Inferior parietal cortex (tissue), 1 donor: ENCODE measurements at regions not wholly inside any gene's neighbourhood (a gene's known extent, or its start where the extent isn't known, plus 50 kb on each side); places are given as distances from the start of the nearest gene placed in this dataset.
"Not testable (repeated sequence)": the region's sequence is repeated elsewhere in the genome, so short reads cannot be mapped to it uniquely, and the experiment has no call there.

Experiments
- DNase-seq: peaks from one replicate; pipeline ENCODE4 v3.0.0-alpha.2; 2016; ENCODE audit errors: extremely low spot score

DNA sequence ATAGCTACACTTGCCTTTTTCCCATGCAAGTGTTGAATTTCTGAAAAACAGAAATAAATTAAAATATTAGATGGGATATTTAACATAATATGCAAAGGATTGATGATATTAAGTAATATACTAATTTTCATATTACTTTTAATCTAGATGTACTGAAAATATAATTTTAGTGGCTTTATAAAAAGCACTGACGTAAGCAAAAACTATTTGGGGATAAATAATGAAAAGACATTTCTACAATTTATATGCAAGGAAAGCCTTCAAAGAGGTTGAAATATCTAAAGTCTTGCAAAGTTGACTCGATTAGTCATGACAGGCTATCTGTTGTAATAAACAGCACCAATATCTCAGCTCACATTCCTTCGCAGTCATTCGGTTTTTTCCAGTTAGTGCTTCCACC lies 94.9 kb upstream of the ABCB5 start:
- DNase-seq: no peak

DNA sequence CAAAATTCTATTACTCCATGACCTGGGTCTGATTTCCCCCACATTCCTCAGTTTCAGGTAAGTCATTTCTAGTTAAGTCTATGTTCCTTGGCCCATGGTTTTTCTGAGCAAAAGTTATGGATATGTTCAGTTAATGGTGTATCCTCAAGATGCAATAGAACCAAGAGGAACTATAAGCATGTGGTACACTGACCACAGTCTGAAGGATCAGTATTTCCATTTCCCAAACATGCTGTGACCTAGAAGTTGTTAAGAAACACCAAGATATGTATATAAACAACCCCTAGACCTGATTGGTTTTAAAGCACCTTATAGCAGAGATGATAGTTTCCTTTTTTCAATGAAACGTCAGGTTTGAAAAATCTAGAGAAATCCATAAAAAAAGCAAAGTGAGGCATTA lies 94.2 kb upstream of the ABCB5 start:
- no peak for DNase-seq

GRCh38 chr7:20529260-20529659 lies 86.2 kb upstream of the ABCB5 start:
- no peak for DNase-seq

- DNase-seq: no peak
Measured at GRCh38 chr7:20532890-20533289, 82.6 kb upstream of the ABCB5 start.

DNA sequence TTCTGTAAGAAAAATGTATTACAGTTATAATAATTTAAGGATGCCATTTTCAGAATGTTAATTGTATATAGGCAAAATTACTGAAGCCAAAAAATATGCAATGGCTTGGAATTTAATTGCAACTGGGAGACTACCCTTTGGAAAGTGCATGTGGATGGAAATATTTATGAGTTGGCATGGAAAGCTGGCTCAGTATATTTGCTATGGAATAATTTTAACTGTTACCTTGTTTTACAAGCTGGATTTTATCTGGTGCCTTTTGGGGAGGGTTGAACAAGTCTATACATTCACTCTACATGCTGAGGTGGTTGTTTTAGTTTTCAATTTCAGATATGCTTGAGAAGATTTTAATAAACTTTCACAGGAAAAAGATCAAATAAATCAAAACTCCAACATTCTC lies 80.9 kb upstream of the ABCB5 start:
- DNase-seq: no peak

DNA sequence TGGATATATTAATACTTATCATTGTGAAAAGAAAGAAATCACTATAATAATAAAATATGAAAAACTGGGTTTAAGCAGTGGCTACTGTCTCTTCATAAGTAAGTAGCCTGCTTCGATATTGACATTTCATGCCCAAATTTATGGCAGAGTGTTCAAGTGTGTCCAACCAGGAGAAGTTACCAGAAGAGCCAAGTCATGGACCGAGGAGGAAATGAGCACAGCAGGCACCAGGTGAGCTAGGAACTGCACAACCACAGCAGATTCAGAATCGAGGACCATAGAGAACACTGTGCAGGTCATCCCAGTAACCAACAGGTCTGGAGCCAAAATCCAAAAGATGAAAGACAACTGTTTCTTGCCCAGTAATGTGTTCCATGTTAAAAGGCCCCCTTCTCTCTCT lies 79.9 kb upstream of the ABCB5 start:
- DNase-seq: no peak

GRCh38 chr7:20539201-20539600 lies 76.3 kb upstream of the ABCB5 start:
- no peak for DNase-seq

DNA sequence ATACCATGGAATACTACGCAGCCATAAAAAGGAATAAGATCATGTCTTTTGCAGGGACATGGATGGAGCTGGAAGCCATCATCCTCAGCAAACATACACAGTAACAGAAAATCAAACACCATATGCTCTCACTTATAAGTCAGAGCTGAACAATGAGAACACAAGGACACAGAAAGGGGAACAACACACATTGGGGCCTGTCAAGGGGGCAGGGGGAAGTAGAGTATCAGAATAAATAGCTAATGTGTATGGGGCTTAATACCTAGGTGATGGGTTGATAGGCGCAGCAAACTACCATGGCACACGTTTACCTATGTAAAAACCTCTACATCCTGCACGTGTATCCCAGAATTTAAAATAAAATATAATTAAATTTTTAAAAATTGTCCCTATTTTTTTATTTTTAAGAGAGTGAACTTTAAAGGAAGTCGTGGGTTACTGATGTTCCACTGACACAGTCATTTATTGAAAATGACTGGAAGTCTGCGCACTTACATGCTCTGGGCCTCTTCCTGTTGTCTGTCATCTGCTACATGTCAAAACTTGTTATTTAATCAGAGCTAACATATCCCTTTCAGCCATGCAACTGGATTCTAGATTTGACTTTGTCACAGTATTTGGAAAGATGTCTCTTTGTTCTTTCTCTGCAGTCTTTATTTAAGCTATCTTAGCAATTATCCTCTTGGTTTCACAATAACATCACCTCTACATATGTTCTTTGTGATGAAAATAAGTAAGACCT lies 73.7 kb upstream of the ABCB5 start:
- no peak for DNase-seq

- peak; percentile 9 for DNase-seq
Measured at GRCh38 chr7:20542594-20542993, 72.9 kb upstream of the ABCB5 start.

GRCh38 chr7:20543500-20543899 lies 72.0 kb upstream of the ABCB5 start:
- no peak for DNase-seq

GRCh38 chr7:20545016-20545415 lies 70.5 kb upstream of the ABCB5 start:
- no peak for DNase-seq

DNA sequence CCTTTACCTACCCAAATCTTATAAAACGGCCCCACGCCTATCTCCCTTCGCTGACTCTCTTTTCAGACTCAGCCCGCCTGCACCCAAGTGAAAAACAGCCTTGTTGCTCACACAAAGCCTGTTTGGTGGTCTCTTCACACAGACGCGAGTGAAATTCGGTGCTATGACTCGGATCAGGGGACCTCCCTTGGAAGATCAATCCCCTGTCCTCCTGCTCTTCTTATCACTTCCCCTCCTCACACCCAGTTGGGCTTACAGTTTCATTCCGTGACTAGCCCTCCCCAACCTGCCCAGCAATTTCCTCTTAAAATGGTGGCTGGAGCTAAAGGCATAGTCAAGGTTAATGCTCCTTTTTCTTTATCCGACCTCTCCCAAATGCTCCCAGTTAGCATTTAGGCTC lies 68.5 kb upstream of the ABCB5 start:
- DNase-seq: not testable (repeated sequence)

- DNase-seq: no peak
Measured at GRCh38 chr7:20554072-20554471, 61.4 kb upstream of the ABCB5 start.

- no peak for DNase-seq
Measured at GRCh38 chr7:20556091-20556490, 59.4 kb upstream of the ABCB5 start.

DNA sequence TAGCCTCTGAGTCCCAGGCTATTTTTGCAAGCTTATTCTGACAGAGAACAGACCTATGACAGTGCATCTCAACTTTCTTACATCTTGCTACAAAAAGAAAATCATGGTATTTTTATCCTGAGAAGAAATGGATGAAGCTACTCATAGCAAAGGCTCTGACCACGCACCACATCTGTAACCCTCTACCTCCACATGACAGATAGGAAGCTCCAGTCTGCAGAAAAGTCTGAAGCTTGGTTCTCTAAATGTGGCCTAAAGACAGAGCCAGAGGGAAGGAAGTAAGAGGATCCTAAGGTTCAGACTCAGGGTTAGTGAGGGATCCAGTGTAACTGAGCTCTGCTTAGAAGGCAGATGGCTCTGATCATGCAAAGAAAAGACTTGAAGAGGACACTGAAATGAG lies 58.4 kb upstream of the ABCB5 start:
- DNase-seq: no peak

DNA sequence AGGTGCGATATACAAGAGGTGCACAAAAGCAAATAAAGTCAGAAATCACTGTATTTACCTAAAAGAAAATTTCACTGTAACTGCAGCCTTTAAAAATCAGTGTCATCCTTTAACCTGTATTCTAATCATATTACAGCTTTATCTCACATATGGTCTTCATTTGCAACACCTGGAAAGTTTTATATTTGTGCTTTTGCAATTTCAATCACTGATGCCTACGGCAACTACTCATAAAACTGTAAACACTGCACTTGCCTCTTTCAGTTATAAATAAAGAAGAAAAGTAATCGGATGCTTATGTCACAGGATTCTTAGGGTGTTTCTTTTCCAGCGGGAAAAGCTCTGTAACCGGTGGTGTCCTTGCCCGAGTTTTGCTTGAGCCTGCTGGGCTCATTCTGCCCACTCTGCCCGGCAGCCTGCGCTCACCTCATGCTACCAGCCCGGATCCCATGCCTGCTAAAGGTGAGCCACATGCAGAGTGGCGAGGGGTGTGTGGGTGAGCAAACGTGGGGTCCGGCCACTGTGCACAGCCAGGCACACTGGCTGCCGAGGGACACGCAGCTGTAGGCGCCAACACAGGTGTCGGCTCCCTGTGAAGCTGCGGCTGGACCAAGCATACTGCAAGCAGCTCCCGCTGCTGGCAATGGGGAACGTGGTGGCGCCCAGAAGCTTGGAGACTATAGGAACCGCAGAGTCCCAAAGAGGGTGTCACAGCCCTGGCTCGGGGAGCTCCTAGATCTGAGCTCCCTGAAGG lies 56.3 kb upstream of the ABCB5 start:
- DNase-seq: no peak

- DNase-seq: no peak
Measured at GRCh38 chr7:20559883-20560282, 55.6 kb upstream of the ABCB5 start.

- no peak for DNase-seq
Measured at GRCh38 chr7:20560325-20561180, 54.9 kb upstream of the ABCB5 start.

DNA sequence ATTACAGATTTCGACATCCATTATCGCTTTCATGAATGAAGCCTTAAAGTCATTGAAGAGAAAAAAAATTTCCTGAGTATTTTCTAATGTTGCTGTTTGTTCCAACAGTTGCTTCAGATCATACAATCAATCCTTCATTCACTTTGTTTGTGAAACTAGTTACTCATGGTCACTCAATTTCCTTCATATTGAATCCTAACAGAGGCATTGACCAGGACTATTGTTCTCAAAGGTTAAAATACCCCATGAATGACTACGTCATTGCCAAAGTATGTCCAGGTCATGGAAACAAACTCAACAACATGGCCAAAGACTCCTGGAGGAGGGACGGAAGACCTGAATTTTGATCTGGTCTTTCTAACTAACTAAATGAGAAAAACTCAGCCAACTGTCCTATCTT lies 54.0 kb upstream of the ABCB5 start:
- no peak for DNase-seq

- no peak for DNase-seq
Measured at GRCh38 chr7:20561908-20562307, 53.6 kb upstream of the ABCB5 start.

DNA sequence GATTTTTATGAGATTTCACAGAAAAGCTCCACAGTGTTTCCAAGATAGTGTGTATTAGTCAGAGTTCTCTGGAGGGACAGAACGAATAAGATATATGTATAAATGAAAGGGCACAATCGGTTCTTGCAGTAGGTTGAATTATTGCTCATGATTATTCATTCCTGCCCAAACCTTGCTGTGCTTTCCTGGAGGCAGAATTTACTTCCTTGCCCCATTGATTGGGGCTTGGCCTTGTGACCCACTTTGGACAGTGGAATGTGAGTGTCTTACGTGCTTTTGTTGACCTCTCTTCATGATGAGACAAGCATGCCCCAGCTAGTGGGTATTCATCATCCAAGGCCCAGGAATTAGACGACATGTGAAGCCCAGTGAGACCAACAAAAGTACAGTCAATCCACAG lies 53.0 kb upstream of the ABCB5 start:
- no peak for DNase-seq
